IMR-90 (cell line): ENCODE measurements at regions not wholly inside any gene's neighbourhood (a gene's known extent, or its start where the extent isn't known, plus 50 kb on each side); places are given as distances from the start of the nearest gene placed in this dataset.

ENCODE experiments used
- ATAC-seq: fragments of 200-7000 bp; cut with Tn5 transposase; 2 replicates; pipeline ENCODE4 v1.9.1; 2020; ENCODE audit warnings: low read depth, mild to moderate bottlenecking, moderate library complexity
- BruUV-seq: library from RNA; stranded (reverse); fragments of 400-500 nt; replicated peaks from 2 replicates; lab custom pipeline; 2021; lab: Mats Ljungman, UMichigan
- CTCF ChIA-PET: fragments of 300-600 bp; formaldehyde crosslinking; extraction: SDS; loops from one replicate; lab custom pipeline; 2021; ENCODE audit warnings: antibody characterized with exemption; lab: Yijun Ruan, JAX
- POLR2A ChIA-PET: fragments of 300-600 bp; sonication (Branson Sonifier 250); formaldehyde crosslinking; loops from one replicate; lab custom pipeline; 2022; ENCODE audit warnings: antibody characterized with exemption; ENCODE audit not compliant: unreplicated experiment; lab: Charles Lee
- DNase-seq: peaks from one replicate; pipeline ENCODE4 v3.0.0; 2013
- H2AFZ ChIP-seq: replicated peaks from 2 replicates; pipeline ENCODE3; 2013; ENCODE audit warnings: low read length, mild to moderate bottlenecking; ENCODE audit not compliant: poor library complexity
- H2AK5ac ChIP-seq: 2 replicates; pipeline ENCODE4 v1.6.1; 2013; ENCODE audit warnings: low read depth, low read length, inconsistent platforms
- H2AK9ac ChIP-seq: replicated peaks from 2 replicates; pipeline ENCODE3; 2013; ENCODE audit warnings: mild to moderate bottlenecking, low read depth, low read length, moderate library complexity; ENCODE audit not compliant: poor library complexity
- H2BK120ac ChIP-seq: 2 replicates; pipeline ENCODE4 v1.6.1; 2013; ENCODE audit warnings: low read depth, low read length, inconsistent platforms
- H2BK15ac ChIP-seq: 3 replicates; pipeline ENCODE4 v1.6.1; 2013; ENCODE audit warnings: low read depth, low read length, inconsistent platforms
- H2BK20ac ChIP-seq: 2 replicates; pipeline ENCODE4 v1.6.1; 2013; ENCODE audit warnings: low read depth, mild to moderate bottlenecking, inconsistent platforms, low read length, moderate library complexity
- H2BK5ac ChIP-seq: 2 replicates; pipeline ENCODE4 v1.6.1; 2013; ENCODE audit warnings: mild to moderate bottlenecking, low read depth, low read length, inconsistent platforms; ENCODE audit not compliant: poor library complexity, severe bottlenecking
- H3K14ac ChIP-seq: replicated peaks from 2 replicates; pipeline ENCODE4 v1.6.1; 2013; ENCODE audit warnings: low read depth, low read length, inconsistent platforms
- H3K18ac ChIP-seq: 2 replicates; pipeline ENCODE4 v1.6.1; 2013; ENCODE audit warnings: low read depth, low read length, control low read depth
- H3K23ac ChIP-seq: 2 replicates; pipeline ENCODE4 v1.6.1; 2013; ENCODE audit warnings: low read depth, low read length, inconsistent platforms
- H3K27ac ChIP-seq: 2 replicates; pipeline ENCODE4 v1.5.1; 2013; ENCODE audit warnings: mild to moderate bottlenecking, control low read depth, low read length; ENCODE audit not compliant: insufficient read depth
- H3K27me3 ChIP-seq: 2 replicates; pipeline ENCODE4 v1.6.1; 2013; ENCODE audit warnings: low read length; ENCODE audit not compliant: control insufficient read depth, insufficient read depth
- H3K36me3 ChIP-seq: 2 replicates; pipeline ENCODE4 v1.6.1; 2013; ENCODE audit warnings: low read length, mixed read lengths; ENCODE audit not compliant: control insufficient read depth, insufficient read depth
- H3K4ac ChIP-seq: 2 replicates; pipeline ENCODE4 v1.6.1; 2013; ENCODE audit warnings: low read depth, low read length, inconsistent platforms
- H3K4me1 ChIP-seq: 2 replicates; pipeline ENCODE4 v1.6.1; 2013; ENCODE audit warnings: low read length, mixed read lengths; ENCODE audit not compliant: control insufficient read depth, insufficient read depth
- H3K4me2 ChIP-seq: 2 replicates; pipeline ENCODE4 v1.6.1; 2013; ENCODE audit warnings: low read depth, mild to moderate bottlenecking, control low read depth, low read length, moderate library complexity
- H3K4me3 ChIP-seq: 2 replicates; pipeline ENCODE4 v1.5.1; 2013; ENCODE audit warnings: low read depth, mild to moderate bottlenecking, control low read depth, low read length, moderate library complexity; ENCODE audit not compliant: insufficient read depth
- H3K56ac ChIP-seq: 2 replicates; pipeline ENCODE4 v1.6.1; 2013; ENCODE audit warnings: low read length, inconsistent platforms; ENCODE audit not compliant: insufficient read depth; ENCODE audit errors: extremely low read depth
- H3K79me1 ChIP-seq, 2 experiments: 2 replicates each; pipeline ENCODE4 v1.6.1; 2013; ENCODE audit warnings: low read length in 2 of 2, inconsistent platforms in 1 of 2, low read depth in 1 of 2
- H3K9ac ChIP-seq: 2 replicates; pipeline ENCODE4 v1.6.1; 2013; ENCODE audit warnings: low read depth, low read length, control low read depth
- H3K9me1 ChIP-seq: 2 replicates; pipeline ENCODE4 v1.6.1; 2013; ENCODE audit warnings: low read length, inconsistent platforms; ENCODE audit not compliant: insufficient read depth
- H3K9me3 ChIP-seq: 2 replicates; pipeline ENCODE4 v1.6.1; 2013; ENCODE audit warnings: low read length; ENCODE audit not compliant: control insufficient read depth, insufficient read depth
- H4K20me1 ChIP-seq: 2 replicates; pipeline ENCODE4 v1.6.1; 2013; ENCODE audit warnings: low read length, inconsistent platforms; ENCODE audit not compliant: insufficient read depth
- H4K5ac ChIP-seq: 2 replicates; pipeline ENCODE4 v1.6.1; 2013; ENCODE audit warnings: mild to moderate bottlenecking, low read depth, low read length, control low read depth
- H4K8ac ChIP-seq, 2 experiments: 2 replicates each; pipeline ENCODE4 v1.6.1; 2013; ENCODE audit warnings: low read depth in 2 of 2, low read length in 2 of 2, control low read depth in 1 of 2, inconsistent platforms in 1 of 2
- H4K91ac ChIP-seq: 2 replicates; pipeline ENCODE4 v1.6.1; 2013; ENCODE audit warnings: low read depth, low read length, inconsistent platforms; ENCODE audit not compliant: insufficient read depth
- CEBPB ChIP-seq: IDR thresholded peaks from 2 replicates; pipeline ENCODE4 v1.6.1; 2012; ENCODE audit warnings: low read depth, low read length, improper control_type of control experiment
- MXI1 ChIP-seq: IDR thresholded peaks from 2 replicates; pipeline ENCODE4 v1.6.1; 2012; ENCODE audit warnings: low read depth, mild to moderate bottlenecking, low read length, moderate library complexity, borderline replicate concordance
- NFE2L2 ChIP-seq: fragments of 150-350 bp; IDR thresholded peaks from 2 replicates; pipeline ENCODE4 v1.6.1; 2016; ENCODE audit warnings: low read depth, mild to moderate bottlenecking, low read length
- POLR2A ChIP-seq: IDR thresholded peaks from 2 replicates; pipeline ENCODE4 v1.6.1; 2012; ENCODE audit warnings: mild to moderate bottlenecking, low read depth, low read length
- RAD21 ChIP-seq: IDR thresholded peaks from 2 replicates; pipeline ENCODE4 v1.6.1; 2012; ENCODE audit warnings: low read length, improper control_type of control experiment
- RFX5 ChIP-seq: IDR thresholded peaks from 2 replicates; pipeline ENCODE4 v1.8.0; 2012; ENCODE audit warnings: low read depth, mild to moderate bottlenecking, low read length, moderate library complexity
- SMC3 ChIP-seq: fragments of 150-350 bp; IDR thresholded peaks from 2 replicates; pipeline ENCODE4 v1.6.1; 2016; ENCODE audit warnings: low read depth, mild to moderate bottlenecking, antibody characterized with exemption, low read length, moderate library complexity
- WGBS, 2 experiments: methylation state at CpG; one replicate each; pipeline versions ENCODE4 v1.1.5 to v1.1.7; 2013; ENCODE audit warnings: missing lambda C conversion rate in 2 of 2; ENCODE audit not compliant: insufficient read length in 1 of 2; ENCODE audit errors: extremely low coverage in 2 of 2; 5-methylcytosine and 5-hydroxymethylcytosine counted together
- dilution Hi-C: fragments of 300-500 bp; cut with HindIII; formaldehyde crosslinking; loops from one replicate; pipeline ENCODE4 v1.14.3; 2018; ENCODE audit warnings: low sequenced_read_pairs; ENCODE audit not compliant: unreplicated experiment
- in situ Hi-C: fragments of 300-500 bp; cut with MboI; formaldehyde crosslinking; loops from 3 replicates; pipeline ENCODE4 v1.14.3; 2019; ENCODE audit warnings: low sequenced_read_pairs, inconsistent platforms, mixed read lengths
- intact Hi-C: fragments of 100-400 bp; cut with micrococcal nuclease; formaldehyde crosslinking; loops from 2 replicates; pipeline ENCODE4 v1.10.0; 2022
- TF ChIP-seq, protein P1 (sequence below): conservative IDR thresholded peaks from 2 replicates; pipeline ENCODE4 v1.5.1; 2012; ENCODE audit warnings: mild to moderate bottlenecking, low read depth, low read length, improper control_type of control experiment

DNA sequence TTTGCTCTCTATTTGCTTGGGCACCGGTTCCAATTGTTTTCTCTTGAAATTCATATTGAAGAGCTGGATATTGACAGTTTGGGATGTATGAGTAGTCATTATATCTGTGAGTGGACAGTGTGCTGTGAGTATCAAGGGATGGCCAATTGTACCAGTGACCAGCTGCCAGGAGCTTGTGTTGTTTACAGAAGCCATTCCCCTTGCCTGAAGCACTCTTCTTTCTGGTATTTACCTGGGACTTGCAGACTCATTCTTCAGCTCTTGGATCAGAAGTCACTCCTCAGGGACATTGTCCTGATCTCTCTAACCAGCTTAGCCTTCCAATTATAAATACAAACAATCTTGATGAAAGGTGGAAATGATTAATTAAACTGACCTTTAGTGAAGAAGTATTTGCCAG, 438.3 kb upstream of the LRATD1 start:
- Histone ChIP-seq H3K9me1 (no peaks in the 10 kb centered on the region), H2AK5ac (no peak overlapping the region), H3K4me3 (no peak overlapping the region), H4K91ac (no peak overlapping the region), H4K20me1 (no peaks in the 10 kb centered on the region), H2BK120ac (no peak overlapping the region), H2AK9ac (no peak overlapping the region), H2BK20ac (no peak overlapping the region), H2BK15ac (no peak overlapping the region), H2AFZ (no peak overlapping the region), H3K4me2 (no peak overlapping the region), H3K9me3 (peaks cover 8% of the 10 kb centered on the region), H3K36me3 (no peaks in the 10 kb centered on the region), H3K18ac (no peak overlapping the region), H3K9ac (no peak overlapping the region), H3K56ac (no peak overlapping the region), H4K8ac (no peak overlapping the region), H3K4ac (no peak overlapping the region), H2BK5ac (no peak overlapping the region), H3K23ac (no peak overlapping the region), H3K79me1 (no peaks in the 10 kb centered on the region), H3K27me3 (no peaks in the 10 kb centered on the region), H3K4me1 (no peaks in the 10 kb centered on the region), H3K14ac (no peak overlapping the region), H4K5ac (no peak overlapping the region), H3K27ac (no peak overlapping the region)
- ChIA-PET POLR2A (no interaction called here), CTCF (no interaction called here)
- in situ Hi-C loops (no loop called here), dilution Hi-C loops (no loop called here), intact Hi-C loops (no loop called here)
- no peak for TF ChIP-seq NFE2L2
- no peak for TF ChIP-seq POLR2A
- no peak for TF ChIP-seq RFX5
- TF ChIP-seq SMC3: no peak
- TF ChIP-seq RAD21: no peak
- TF ChIP-seq, protein P1, sequence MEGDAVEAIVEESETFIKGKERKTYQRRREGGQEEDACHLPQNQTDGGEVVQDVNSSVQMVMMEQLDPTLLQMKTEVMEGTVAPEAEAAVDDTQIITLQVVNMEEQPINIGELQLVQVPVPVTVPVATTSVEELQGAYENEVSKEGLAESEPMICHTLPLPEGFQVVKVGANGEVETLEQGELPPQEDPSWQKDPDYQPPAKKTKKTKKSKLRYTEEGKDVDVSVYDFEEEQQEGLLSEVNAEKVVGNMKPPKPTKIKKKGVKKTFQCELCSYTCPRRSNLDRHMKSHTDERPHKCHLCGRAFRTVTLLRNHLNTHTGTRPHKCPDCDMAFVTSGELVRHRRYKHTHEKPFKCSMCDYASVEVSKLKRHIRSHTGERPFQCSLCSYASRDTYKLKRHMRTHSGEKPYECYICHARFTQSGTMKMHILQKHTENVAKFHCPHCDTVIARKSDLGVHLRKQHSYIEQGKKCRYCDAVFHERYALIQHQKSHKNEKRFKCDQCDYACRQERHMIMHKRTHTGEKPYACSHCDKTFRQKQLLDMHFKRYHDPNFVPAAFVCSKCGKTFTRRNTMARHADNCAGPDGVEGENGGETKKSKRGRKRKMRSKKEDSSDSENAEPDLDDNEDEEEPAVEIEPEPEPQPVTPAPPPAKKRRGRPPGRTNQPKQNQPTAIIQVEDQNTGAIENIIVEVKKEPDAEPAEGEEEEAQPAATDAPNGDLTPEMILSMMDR: no peak
- no peak for TF ChIP-seq CEBPB
- no peak for TF ChIP-seq MXI1
- ATAC-seq (no peak), DNase-seq (no peak)
- 60% methylated on average over 1 of the region's 1 CpG; no CpG with 5 or more reads in 1 of the 2 experiments for WGBS, 2 experiments
- BruUV-seq: no TSS peak
